Right kidney (tissue), 1 donor: ENCODE measurements at regions not wholly inside any gene's neighbourhood (a gene's known extent, or its start where the extent isn't known, plus 50 kb on each side); places are given as distances from the start of the nearest gene placed in this dataset.

Experiments
- DNase-seq: peaks from one replicate; pipeline ENCODE4 v3.0.0-alpha.2; 2016

DNA sequence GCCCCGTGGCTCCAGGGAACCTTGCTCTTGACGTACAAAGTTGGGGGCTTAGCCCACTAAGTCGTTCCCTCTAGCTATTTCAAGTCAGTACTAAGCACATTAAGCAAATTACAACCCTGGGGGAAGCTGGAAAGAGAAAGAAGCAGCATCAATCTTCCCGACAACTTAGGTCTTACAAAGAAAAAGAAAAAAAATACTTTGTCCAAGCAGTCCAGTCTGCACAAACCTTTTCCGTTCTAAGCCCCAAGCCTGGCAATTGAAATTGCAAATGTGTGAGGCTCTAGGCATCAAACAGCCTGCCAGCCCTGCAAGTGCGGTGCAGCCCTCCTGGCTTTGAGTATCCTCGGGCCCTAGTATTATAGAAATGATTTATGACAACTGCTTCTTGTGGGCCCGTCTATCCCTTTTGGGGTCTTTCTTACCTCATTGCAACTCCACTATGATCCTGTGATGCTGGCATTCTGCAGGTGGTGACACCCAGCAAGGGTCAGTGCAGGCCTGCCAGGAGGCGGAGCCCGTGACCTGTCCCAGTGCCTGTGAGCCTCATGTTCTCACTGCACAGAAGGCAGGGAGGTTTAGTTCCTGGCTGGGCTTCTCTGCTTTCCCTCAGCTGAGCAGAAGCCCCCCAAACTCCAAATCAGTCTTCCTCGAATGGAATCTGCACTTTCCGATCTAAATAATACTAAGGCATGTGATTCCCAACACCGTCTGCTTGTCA lies 232.3 kb upstream of the IRX2 start:
- DNase-seq = no peak

DNA sequence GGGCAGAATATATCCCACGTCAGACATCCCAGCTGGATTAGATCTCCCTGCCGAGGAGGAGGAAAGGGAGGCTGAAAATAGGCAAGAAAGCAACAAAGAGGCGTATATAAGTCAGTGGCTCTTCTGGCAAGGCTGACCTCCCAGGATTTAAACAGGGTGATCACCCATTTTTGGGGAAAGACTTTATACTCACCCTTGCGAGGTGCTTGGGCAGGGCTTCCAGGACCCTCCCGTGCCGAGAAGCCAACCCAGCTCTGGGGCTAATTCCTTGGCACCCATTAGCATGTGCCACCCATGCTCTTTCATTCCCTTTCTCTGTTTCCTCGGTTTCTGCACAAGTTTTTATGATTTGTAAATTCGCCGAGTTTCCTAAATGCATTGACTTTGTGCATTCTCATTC lies 230.2 kb upstream of the IRX2 start:
- DNase-seq = no peak

- no peak for DNase-seq
Measured at GRCh38 chr5:2981035-2981434, 229.6 kb upstream of the IRX2 start.

DNA sequence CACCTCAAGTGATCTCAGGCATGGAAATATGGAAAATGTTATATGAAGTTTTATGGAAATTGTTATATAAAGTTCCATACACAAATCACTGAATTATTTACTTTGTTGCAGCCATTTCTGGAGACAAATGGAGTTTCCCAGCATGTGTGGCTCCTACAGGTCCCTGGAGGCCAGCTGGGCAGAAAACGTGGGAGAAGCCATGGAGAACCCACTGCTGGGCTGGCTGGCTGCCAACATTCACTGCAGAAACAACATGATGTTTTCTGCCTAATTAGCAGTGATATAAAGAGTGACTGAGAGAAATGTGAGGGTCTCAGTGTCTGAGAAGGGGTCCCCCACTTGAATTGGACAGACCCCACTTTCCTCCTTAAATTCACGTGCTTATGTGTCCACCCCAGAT lies 208.8 kb upstream of the IRX2 start:
- DNase-seq = no peak

DNA sequence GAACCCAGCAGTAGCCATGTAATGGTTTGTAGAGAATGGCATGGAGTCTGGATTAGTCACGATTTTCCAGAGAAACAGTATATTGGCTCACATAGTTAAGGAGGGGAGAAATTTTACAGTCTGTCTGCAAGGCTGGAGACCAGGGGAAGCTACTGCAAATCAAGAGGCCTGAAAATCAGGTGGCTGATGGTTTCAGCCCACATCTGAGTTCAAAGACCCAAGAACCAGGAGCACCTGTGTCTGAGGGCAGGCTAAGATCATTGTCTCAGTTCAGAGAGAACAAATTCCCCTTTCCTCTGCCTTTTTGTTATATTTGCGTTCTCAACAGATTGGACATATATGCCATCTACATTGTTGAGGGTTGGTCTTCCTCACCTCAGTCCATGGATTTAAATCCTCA lies 207.5 kb upstream of the IRX2 start:
- no peak for DNase-seq

- no peak for DNase-seq
Measured at GRCh38 chr5:2948875-2949274, 197.4 kb upstream of the IRX2 start.

DNA sequence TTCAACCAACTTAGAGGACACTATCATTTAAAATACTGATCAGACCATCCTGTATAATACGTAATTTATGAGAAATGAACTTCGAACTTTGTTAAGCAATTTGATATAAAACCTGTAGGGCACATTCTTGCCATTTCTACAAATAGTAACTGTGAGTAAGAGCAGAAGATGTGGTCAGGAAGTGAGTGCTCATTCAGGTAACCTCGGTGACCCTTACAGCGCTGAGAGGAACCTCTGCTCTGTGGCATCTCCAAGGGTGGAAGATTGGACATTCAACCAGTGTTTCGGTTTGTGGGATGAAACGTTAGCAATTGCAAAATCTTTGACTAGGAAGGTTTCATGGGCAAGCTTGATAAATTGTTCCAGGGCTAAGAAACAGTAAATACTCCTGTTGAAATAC lies 194.8 kb upstream of the IRX2 start:
- no peak for DNase-seq

DNA sequence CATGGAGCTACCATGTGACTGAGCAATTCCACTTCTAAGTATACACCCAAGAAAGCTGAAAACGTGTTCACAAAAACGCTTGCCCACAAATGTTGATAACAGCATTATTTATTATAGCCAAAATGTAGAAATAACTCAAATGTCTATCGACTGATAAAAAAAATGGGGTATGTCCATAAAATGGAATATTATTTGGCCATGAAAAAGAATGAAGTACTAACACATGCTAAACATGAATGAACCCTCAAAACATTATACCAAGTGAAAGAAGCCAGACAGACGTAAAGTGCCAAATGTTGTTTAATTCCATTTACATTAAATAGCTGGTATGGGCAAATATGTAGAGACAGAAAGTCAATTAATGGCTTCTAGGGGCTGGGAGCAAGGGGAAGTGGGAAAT lies 184.9 kb upstream of the IRX2 start:
- no peak for DNase-seq

GRCh38 chr5:2929779-2930178 lies 178.3 kb upstream of the IRX2 start:
- DNase-seq = no peak

DNA sequence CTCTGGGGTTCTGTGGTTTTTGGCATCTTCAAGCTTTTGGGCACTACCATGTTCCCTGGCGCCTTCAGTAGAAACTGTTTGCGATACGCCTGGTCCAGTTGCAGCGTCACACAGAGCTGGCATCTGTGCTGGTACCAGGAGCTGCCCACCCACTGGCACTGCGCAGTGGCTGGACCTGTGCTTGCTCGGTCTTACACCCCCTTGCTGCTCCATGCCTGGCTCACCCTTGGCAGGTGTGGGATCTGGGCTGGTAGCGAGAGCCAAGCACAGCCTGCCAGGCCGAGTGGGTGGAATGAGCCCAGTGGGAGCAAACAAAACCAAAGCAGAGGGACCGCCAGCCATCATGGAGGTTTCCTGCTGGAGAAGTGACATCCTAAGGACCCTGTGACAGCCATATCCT lies 170.2 kb upstream of the IRX2 start:
- DNase-seq = no peak

DNA sequence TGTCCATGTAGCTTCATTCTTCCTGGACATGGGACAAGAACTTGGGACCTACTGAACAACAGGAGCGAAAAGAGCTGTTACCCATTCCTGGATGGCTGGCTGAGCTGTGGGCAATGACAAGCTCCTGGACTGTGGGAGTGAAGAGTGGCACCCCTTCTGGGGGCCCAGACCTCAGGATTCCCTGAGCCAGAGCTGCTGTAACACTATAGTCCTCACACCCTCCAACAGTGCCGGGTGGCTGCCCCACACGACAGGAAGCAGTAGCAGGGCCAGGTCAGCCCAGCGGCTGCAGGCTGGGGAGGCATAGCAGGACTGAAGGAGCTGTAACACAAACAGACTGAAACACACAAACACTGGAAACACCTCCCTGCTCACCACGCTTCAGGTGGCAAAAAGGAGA lies 169.7 kb upstream of the IRX2 start:
- DNase-seq = no peak

DNA sequence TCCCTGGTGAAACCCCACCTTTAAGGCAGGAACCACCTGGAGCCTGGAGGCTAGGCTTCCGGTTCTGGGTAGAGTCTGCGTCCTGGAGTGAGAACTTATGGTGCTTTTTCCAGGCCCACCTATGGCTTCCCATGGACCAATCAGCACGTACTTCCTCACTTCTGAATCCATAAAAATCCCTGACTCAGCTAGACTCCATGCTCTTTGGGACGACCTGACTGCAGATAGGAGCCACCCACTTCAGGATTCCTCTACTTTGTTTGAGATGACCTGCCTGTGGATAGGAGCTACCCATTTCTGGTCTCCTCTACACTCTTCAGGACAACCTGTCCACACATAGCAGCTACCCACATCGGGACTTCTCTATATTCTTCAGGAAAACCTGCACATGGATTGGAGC lies 168.8 kb upstream of the IRX2 start:
- no peak for DNase-seq

DNA sequence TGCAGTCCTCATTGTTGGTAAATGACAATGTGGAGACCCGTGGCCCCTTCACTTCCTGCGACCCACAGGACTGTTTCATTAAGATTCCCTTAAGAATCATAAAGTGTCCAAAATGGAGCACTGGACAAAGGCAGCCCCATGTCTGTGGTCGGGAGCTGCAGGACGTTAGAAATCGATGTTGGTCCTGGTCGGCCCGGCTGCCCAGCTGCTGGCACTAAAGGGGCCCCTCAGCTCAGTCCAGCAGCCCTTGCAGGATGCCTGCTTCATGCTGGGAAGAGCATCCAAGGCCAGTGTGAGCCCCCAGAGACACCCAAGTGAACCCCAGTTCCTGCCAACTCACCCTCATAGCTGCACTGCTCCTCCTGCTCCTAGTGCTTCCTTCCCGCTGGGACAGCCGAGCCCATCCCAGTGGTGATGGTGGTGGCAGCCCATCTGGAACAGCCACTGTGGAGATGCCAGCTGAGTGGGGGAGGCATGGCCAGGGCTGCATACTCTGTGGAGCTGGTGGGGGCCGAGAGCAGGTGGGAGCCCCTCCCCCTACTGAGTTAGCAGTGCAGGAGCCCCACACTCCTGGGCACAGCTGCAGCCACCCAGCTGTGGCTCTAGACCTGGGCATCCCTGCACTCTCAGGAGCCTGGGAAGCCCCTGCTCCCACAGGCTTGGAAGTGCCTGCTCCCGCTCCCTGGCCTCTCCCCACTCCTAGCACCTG lies 168.0 kb upstream of the IRX2 start:
- DNase-seq = no peak

- DNase-seq = no peak
Measured at GRCh38 chr5:2917524-2917923, 166.0 kb upstream of the IRX2 start.

- no peak for DNase-seq
Measured at GRCh38 chr5:2917093-2917492, 165.6 kb upstream of the IRX2 start.

- DNase-seq = no peak
Measured at GRCh38 chr5:2916076-2916682, 164.7 kb upstream of the IRX2 start.

GRCh38 chr5:2914981-2915484 lies 163.6 kb upstream of the IRX2 start:
- no peak for DNase-seq

- DNase-seq = no peak
Measured at GRCh38 chr5:2914022-2914661, 162.7 kb upstream of the IRX2 start.

- no peak for DNase-seq
Measured at GRCh38 chr5:2913281-2913680, 161.8 kb upstream of the IRX2 start.

DNA sequence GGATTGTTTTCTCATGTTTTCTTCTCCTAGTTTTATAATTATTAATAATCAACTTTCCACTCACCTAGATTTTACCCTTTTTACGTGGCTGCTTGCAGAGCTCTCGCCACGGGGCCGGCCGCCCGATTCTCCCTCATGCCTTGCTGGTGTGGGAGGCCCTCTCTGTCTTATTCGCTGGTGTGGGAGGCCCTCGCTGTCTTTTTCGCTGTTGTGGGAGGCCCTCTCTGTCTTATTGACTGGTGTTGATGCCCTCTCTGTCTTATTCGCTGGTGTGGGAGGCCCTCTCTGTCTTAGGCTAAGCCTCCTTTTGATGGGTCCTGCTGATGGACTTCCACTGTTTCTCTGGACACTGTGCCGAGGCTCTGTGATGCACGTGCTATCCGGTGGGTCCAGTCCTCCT lies 161.3 kb upstream of the IRX2 start:
- DNase-seq = no peak

DNA sequence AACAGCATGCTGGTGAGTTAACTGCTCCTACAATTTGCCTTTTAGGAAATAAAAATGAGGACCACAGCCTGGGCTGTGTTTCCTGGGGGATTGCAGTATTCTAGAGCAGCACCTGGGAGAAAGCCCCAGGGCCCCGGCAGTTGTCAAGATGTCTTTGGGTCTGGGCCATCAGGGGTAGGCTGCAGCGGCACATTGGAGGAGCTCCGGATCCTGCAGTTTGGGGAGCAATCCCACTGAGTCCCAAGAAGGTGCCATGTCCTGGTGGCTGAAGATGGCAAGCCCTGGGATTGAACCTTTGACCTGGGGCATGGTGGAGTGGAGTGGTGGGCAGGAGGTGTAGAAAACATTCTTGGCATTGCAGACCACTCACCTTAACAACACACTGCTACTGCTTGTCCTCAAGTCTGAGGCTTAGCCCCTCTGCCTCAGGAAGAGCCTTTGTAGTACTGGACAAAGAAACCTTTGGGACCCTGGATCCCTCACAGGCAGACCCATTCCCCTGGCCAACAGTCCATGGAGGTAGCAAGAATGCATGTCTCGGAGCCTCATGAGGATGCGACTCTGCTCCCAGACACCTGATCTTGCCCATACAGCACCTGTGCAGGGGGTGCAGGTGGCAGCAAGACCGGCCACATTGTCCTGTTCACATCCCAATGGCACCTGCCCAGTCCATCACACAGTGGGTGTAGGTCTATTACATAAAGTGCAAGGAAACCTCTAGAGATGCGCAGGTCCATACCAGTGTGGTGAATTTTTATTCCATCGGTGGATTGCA lies 159.1 kb upstream of the IRX2 start:
- no peak for DNase-seq

DNA sequence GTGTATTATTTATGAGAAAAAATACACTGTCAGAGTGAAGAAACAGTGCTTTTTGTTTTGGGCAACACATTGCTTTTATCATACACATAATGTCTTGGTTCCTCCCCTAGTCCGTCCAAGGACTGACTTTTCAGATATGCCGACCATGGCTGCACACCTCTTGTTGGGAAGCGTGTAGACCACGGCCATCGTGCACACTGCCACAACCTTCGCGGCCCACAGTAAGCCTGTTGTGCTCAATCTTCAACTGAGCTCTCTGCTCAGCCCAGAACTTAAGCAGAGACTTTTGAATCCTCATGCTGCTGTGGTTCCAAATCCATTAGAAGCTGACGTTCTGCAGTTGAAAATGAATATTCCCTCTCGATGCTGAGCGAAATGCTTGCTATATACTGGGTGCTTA lies 157.6 kb upstream of the IRX2 start:
- DNase-seq = no peak
